HG03442 (cell line): ENCODE measurements at regions not wholly inside any gene's neighbourhood (a gene's known extent, or its start where the extent isn't known, plus 50 kb on each side); places are given as distances from the start of the nearest gene placed in this dataset.

Source experiments
- ATAC-seq: cut with Tn5 transposase; IDR thresholded peaks from one replicate; pipeline ENCODE4 v1.9.1; 2021; ENCODE audit warnings: mild to moderate bottlenecking, moderate library complexity; ENCODE audit not compliant: unreplicated experiment

DNA sequence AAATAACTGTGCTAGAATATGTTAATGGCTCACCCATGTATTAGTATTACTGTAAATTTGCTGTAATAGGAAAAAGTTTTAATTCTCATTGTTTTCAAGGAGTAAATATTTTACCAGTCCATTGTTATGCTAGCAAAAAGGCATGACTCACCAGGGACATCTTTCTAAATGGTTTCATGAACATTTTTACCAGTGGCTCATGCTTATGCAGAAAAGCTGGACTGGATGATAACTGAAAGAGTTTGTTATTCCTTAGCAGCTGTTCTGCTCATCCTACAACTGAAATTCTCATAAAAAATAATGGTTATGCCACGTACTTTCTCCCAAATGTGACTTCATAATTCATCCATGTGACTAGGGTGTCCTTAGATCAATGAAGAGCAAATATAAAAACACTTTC, 111.9 kb upstream of the PCDH18 start:
- no peak for ATAC-seq

DNA sequence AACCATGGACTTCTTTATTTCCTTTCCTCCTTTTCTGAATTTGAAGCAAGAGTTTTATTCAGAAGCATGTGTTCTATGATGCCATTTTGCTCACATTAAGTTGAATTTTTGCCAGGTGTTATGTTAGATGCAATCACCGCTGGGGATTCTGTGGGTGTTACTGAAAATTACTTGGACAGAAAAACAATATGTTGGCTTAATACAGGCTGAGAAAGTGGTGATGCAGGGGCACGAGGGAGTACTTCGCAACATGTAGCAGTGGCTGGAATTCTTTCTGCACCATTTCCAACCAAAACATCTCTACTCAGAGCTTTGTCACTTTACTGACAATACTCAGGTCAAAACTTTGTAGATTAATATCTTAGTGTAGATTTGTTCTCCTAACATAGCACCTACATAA, 109.2 kb upstream of the PCDH18 start:
- ATAC-seq, result no peak

DNA sequence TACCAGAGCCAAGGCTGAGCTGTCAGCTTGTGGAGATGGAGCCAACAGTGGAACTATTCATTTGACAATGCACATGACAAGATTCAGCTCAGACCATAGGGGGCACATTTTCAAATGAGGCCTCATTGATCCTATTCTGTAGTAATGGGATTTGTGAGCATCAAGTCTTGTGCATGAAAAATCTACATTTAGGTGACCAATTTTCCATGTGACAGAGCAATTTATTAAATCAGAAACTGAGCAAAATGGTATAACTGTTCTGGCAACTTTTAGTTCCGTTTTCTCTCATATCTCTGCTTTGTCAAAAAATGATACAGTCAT, 108.5 kb upstream of the PCDH18 start:
- ATAC-seq, result no peak

DNA sequence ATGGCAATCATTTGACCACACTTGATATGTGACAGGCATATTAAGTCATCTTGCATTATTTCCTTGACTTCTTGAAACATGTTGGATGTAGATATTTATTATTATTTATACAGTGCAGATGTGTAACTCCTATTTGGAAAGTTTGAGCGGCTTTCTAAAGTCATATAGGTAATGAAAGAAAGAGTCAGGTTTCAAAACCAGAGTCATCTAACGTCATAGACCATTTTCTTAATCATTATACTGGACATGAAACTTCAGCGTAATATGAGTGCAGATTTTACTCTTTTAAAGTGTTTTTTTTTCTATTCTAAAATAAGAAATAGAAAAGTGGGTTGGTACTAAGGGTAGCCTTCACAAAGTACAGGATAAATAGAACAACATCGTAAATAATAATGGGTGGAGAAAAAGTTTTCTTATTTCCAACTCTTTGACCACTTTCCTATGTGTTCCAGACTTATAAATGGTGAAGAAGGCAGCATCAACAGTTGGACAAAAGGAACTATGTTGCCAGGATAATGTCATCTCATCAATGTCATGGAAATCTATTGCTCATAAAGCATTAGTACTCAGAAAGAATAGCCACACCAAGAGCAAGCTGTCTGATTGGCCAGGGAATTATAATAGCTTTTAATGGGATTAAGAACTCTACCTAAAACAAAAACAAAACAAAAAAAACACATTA, 108.0 kb upstream of the PCDH18 start:
- peak; percentile 59 for ATAC-seq

DNA sequence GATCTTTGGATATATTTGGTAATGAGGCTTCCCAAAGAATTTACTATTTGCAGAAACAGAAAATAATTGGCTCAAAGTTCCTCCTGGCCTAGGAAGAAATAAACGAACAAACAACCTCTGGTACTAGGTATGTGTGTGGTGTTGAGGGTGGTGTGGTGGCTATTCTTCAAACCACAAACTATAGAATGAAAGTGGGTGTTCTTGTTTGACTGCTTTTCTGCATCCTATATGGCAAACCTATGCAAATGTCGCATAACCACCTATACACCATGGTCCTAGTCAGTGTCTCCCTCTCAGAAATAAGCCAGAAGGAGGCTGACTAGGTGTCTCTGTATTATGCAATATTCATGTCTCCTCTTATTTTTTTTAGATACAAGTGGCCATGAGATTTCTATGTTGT, 106.6 kb upstream of the PCDH18 start:
- ATAC-seq, result no peak

DNA sequence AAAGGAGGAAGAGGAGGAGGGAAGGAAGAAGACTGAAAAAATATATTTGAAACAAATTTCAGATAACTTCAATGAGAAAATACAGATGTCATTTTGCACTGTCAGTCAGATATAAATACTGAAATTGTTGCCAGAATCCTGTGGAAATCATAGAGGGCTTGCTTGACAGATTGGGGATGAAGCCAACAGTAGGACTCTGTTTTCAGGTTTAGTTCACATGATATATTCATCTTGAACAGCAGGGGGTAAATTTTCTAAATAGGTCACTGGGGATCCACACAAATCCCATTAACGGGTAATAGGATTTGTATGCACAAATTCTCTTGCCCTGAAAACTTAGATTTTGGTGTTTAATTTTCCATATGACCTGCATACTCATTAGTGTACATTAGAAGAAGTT, 103.3 kb upstream of the PCDH18 start:
- ATAC-seq, result no peak

DNA sequence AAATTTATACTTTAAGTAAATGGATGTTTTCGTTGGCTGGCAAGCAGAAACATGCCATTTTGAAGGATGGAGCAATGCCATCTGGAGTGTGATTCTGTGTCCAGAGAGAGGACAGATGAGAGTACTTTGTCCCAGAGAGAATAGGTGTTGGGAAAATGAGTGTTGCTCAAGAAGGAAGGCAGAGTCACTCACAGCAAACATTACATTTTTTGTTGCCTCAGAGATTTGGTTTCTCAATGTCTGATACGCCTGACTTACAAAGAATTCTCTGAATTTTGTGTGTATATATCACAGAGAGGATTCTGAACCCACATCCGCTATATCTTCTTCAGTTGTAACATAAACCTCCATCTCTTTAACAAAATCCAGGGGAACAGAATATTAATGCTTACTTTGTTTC, 102.8 kb upstream of the PCDH18 start:
- ATAC-seq, result no peak

DNA sequence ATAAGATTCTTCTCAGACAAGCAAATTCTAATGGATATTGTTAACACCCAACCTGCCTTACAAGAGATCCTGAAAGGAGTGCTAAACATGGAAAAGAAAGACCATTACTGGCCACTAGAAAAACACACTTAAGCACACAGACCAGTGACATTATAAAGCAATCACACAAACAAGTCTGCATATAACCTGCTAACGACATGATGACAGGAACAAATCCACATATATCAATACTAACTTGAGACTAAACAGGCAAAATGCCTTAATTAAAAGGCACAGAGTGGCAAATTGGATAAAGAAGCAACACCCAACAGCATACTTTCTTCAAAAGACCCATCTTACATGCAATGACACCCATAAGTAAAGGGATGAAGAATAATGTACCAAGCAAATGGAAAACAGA, 100.5 kb upstream of the PCDH18 start:
- no peak for ATAC-seq

DNA sequence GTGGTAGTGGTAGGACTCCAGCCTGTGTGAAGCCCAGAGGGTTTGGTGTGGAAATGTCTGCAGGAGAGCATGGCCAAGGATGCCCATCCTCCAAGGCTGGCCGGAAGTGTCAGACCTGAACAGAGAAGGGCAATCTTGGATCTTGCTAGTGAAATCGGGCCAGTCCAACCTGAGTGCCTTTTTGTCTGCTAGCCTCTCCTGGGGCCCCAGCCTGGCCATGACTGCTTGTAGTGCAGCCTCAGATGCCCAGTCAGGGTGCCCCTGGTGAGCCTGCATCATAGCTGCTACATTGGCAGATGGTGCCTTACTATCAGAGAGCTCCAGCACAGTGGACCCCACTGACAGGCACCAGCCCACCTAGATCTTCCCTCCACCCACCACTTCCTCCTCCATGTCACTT, 99.3 kb upstream of the PCDH18 start:
- no peak for ATAC-seq

DNA sequence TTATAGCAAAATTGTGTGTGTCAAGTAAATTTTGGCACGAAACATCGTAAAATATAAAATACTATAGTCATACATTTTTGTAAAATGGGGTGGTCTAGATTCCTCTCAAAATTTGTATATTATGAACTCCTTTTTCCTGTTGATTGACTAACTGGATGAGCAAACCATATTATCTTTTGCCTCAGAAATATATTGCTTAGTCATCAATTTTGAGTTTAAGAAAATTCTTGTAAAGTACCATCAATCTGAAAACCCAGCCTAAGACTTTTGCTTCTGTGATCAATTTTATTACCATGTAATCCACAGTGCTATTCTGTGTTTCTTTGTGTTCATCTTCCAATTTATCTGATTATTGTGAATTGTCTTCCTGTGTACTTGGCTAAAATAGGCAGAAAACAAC, 98.0 kb upstream of the PCDH18 start:
- ATAC-seq, result no peak

DNA sequence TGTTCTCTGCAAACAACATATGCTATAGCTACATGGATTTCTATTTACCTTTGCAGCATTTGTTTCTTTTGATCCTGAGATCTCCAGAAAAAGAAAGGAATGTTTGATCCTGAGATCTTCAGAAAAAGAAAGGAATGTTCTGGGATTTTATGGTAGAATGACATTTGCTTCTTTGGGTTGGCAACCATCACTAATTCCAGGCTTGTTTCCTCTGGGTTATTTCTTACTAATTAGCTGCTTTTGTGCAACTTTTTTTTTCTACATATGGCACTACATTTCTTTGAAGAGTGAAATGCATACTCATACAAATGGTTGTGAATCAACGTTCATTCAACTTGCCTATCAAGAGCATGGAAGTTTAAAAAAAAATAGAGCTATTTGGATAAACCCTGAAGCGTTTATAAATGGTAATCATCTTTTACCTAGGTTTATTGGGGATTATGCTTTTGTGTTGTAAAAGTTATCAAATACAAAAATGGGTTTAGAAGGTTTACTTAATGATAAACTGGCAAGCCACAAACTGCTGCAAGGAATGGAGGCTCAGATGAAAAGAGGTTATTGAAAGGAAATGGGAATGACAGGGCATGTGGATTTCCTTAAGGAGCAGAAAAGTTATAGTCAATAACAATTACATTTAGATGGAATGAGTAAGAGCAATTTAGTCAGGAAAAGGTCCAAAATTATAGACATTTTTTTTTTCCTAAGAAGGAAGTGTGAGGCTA, 95.6 kb upstream of the PCDH18 start:
- no peak for ATAC-seq

DNA sequence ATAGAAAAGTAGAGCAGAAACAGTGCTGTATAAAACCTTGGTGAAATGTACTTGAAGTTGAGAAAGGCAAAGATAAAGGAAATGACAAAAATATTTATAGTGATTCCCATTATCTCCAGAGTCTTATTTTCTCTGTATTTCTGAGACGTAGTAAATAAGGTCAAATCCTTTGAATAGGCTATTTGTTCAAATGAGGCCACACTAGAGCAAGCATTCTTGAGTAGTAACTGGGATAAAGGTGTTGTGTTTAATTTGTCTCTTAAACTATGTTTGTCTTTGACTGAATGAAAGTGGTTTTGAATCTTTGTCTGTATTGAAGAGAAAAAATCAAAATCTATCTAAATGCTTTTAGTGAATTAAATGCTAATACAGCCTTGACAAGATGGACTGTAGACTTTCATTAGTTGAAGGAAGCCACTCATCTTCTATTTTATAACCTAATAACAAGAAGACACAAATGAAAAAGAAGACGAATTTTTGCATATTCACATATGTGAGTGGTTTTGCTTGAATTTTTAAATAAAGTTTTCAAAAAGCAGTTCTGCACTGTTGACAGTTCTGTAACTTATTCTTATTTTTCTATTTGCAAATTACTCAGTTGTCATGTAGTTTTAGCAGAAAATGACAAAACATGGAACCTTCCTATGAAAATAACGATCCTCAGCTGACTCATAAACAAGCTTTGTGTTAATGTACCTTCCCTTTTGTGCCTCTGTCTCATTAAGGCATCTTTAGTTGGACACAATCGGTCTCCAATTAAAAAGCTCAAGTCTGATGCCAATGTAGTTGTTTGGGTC, 94.8 kb upstream of the PCDH18 start:
- no peak for ATAC-seq

DNA sequence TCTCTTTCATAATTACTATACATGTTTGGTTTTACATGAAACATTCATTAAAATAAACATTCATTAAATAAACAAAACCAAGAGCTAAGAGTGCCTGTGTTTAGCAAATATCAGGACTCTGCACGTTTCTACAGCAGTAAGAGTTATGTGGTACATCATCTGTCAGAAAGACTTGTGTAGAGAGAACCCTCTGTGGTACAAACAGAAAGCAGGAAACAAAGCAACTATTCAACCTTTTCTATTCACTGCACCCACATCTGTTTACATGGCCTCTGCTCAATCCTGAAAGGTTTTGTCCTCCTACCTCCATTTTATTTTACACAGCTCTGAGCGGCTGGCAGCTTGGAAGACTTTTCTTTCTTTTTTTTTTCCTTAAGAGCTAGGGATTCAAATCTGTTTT, 90.7 kb upstream of the PCDH18 start:
- no peak for ATAC-seq

DNA sequence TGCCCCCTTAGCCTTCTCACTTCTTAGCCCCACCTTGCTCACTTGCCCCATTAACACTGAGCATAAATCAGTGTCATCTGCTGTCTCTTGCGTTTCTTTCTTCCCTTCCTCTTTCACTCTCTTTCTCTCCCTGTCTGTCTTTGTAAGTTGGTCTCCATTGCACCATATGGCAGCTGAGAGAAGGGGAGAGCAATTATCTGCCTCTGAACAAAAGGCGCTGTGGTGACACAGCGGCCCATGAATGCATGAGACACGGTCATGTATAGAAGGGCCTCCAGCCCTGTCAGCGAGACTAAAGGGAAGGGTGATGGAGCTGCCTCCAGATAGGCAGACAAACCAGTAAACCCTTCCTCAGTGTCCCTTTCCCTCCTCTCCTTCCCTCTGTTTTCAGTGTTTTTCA, 88.8 kb upstream of the PCDH18 start:
- no peak for ATAC-seq

DNA sequence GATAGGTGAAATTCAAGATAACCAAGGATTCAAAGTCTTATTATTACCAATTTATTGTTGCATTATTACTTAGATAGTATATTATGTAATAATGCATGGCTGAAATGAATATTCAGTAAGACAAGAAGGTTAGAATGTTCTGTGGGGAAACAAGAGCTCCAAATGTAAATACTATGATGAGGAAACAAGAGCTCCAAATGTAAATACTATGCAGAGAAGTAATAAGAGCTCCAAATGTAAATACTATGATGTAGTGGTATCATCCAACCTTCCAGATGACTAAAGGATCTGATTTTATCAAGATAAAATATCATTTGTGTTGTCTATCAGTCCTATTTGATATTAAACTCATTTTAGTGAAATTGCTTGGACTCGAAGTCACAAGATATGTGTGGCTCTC, 82.2 kb upstream of the PCDH18 start:
- ATAC-seq, result no peak

DNA sequence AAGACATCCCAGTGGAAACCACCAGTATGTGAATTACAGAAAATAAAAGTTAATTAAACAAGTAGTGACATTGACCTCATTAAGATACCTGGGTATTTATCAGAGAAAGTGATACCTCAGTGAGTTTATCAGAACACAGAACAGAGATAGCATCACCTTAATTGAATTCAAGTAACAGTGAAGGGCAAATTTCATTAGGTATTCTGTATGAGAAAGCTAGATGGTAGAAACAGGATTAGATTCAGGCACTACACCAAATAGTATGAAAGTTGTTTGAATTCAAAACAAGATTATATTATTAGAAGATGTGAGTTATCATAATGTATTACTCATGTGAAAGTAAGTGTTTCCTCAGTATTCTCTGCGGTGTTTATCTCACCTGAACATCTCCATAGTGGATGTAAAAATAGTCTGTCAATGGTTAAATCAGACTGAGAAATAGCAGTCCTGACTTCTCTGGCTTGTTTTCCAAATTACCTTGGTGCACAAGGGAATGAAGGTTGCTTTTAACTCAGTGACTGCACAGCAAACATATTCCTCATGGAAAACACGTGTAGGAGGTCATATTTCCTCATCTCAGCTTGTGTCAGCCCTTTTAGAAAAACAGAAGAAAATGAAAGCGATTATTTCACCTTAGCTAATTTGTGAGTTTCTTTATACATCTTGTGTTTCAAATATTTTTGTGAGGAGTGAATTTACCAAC, 79.9 kb upstream of the PCDH18 start:
- ATAC-seq, result no peak

DNA sequence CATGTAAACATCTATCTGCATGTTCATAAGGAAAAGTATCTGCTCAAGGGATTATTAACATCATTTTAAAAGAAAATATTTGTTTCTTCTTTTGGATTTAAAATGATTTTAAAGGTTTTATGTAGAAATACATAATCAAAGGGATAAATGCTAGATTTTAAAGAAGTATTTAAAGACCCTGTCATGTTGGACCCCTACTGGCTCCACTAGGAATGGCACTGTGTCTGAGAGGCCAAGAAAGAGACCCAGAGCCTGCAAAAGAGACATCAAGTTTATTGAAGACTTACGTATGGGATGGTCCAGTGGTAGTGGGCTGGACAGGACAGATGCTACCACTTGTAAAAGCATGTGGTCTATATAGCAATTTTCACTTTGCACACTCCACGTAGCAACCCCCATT, 78.7 kb upstream of the PCDH18 start:
- ATAC-seq, result no peak

DNA sequence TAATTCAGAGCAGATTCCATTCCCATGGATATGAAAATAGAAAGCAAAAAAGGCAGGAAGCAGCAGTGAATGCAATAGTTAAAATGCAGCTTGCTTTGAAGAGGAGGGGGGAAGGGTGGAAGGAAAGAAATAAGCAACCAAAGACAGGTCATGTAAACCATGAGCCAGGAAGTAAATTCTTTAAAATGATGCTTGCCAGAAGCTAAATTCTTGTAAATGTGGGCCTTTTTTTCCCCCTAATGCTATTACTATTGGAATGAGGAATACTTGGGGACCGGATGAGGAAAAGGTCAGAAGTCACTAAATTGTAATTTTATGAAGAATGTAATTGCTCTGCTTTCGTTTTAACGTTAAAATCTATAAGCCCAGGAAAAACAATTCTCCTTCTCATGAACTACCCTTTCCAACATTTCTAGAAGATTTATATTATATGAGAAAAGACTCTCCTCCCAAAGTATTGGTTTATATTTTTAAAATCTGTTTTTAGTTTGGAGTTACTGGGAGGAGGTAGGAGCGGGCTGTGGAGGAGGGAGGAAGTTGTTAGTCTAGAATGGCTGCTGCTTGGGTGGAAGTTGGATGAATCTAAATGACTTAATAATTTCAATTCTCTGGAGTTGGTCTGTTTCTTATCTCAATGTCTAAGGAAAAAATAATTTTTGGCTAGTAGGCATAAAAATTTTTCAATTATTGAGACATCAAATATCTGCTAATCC, 77.6 kb upstream of the PCDH18 start:
- ATAC-seq, result no peak

DNA sequence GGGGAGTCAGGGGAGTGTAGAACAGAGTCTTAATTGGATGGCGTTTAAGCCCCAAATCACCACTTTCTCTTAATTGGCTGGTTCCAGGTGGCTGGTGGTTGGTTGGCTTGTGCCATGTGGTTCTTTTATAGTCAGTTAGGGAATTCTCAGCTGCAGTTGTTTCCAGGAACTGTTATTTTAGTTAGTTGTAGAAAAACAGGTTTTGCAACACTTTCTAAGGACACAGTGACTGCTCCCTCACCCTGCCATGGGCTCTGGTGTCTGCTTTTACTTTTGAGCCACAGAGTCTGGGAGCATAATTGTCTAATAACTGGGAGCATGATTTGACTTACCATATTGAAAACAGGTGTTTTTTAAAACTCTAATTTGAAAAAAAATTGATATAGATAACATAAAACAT, 75.8 kb upstream of the PCDH18 start:
- no peak for ATAC-seq

DNA sequence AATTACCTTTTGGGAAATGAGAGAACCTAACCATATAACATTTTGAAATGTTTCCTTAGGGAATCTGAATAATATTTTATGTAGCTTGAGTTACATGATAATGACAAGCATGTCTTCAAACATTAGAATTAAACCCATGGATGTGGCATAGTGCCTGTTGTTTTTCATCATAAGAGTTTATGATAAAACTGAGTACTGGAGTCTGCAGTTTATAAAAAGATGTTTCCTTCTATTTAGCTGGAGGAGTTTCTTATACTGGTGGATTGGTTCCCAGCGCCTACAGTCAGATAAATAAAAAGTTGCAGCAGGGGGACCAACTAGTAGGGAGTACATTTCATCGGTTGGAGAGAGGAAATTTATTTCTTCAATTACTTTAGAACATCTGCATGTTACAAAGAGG, 70.1 kb upstream of the PCDH18 start:
- ATAC-seq, result no peak

DNA sequence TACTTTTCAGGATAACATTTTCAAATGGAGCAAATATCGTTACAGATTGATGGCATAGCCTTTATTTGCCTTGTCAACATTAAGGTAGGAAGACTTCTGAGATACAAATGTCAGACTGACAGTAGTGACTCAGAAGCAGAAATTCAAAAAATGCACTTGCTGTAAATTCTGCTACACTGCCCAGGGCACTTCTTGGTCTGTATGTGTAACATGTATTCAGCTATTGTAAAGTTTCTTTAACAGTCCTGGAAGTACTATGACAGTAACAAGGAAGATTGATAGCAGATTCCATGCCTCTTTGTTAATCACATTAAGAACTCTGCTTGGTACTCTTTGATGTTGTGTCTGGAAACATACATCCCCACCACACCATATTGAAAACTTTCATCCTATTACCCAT, 69.6 kb upstream of the PCDH18 start:
- no peak for ATAC-seq
